Neural crest cell (in vitro differentiated cells): ENCODE measurements at regions not wholly inside any gene's neighbourhood (a gene's known extent, or its start where the extent isn't known, plus 50 kb on each side); places are given as distances from the start of the nearest gene placed in this dataset.

Experiments
- DNase-seq: peaks from one replicate; pipeline ENCODE4 v3.0.0; 2021; ENCODE audit warnings: low read depth, mixed read lengths, low spot score
- H3K27ac Mint-ChIP-seq: one replicate; pipeline ENCODE4 v1.8.0; 2021; ENCODE audit warnings: mild to moderate bottlenecking, mixed read lengths; ENCODE audit not compliant: unreplicated experiment
- H3K27me3 Mint-ChIP-seq: 2 replicates; pipeline ENCODE4 v1.8.0; 2021; ENCODE audit warnings: low read depth, mild to moderate bottlenecking, mixed read lengths
- H3K36me3 Mint-ChIP-seq: 2 replicates; pipeline ENCODE4 v1.8.0; 2021; ENCODE audit warnings: low read depth, mild to moderate bottlenecking, mixed read lengths
- H3K4me1 Mint-ChIP-seq: 2 replicates; pipeline ENCODE4 v1.8.0; 2021; ENCODE audit warnings: mixed read lengths
- H3K4me3 Mint-ChIP-seq: one replicate; pipeline ENCODE4 v1.8.0; 2021; ENCODE audit warnings: mild to moderate bottlenecking, mixed read lengths
- H3K9me3 Mint-ChIP-seq: 2 replicates; pipeline ENCODE4 v1.8.0; 2021; ENCODE audit warnings: mixed read lengths
- CTCF ChIP-seq: fragments of 200-600 bp; sonication (generic); conservative IDR thresholded peaks from 2 replicates; pipeline ENCODE4 v1.5.0; 2021; ENCODE audit warnings: antibody characterized with exemption, mild to moderate bottlenecking

GRCh38 chr2:120868366-120868765 is 132.7 kb downstream of the GLI2 start:
- Mint-ChIP-seq H3K27me3 (no peaks in the 10 kb centered on the region), H3K36me3 (no peaks in the 10 kb centered on the region), H3K9me3 (no peaks in the 10 kb centered on the region), H3K4me3 (peak overlapping the region; percentile 12), H3K4me1 (peaks cover 50% of the 10 kb centered on the region), H3K27ac (no peak overlapping the region)
- no peak for TF ChIP-seq CTCF
- no peak for DNase-seq

GRCh38 chr2:120869036-120869729 is 133.5 kb downstream of the GLI2 start:
- Mint-ChIP-seq H3K27ac (no peak overlapping the region), H3K4me3 (peak overlapping the region; percentile 18), H3K4me1 (peaks cover 51% of the 10 kb centered on the region), H3K36me3 (no peaks in the 10 kb centered on the region), H3K27me3 (no peaks in the 10 kb centered on the region), H3K9me3 (no peaks in the 10 kb centered on the region)
- TF ChIP-seq CTCF = no peak
- no peak for DNase-seq

- no peaks in the 10 kb centered on the region for H3K36me3 Mint-ChIP-seq
- no peak for DNase-seq
- H3K27ac Mint-ChIP-seq = no peak overlapping the region
- H3K27me3 Mint-ChIP-seq = no peaks in the 10 kb centered on the region
- TF ChIP-seq CTCF = no peak
- H3K4me1 Mint-ChIP-seq = peaks cover 56% of the 10 kb centered on the region
- H3K4me3 Mint-ChIP-seq = peak overlapping the region; percentile 24
- H3K9me3 Mint-ChIP-seq = no peaks in the 10 kb centered on the region
Observed at GRCh38 chr2:120869730-120870466, 134.2 kb downstream of the GLI2 start.

- peak overlapping the region; percentile 24 for H3K4me3 Mint-ChIP-seq
Observed at GRCh38 chr2:120870467-120870788, 134.8 kb downstream of the GLI2 start.

GRCh38 chr2:120871016-120871635 is 135.5 kb downstream of the GLI2 start:
- Mint-ChIP-seq H3K36me3 (no peaks in the 10 kb centered on the region), H3K4me1 (peaks cover 55% of the 10 kb centered on the region), H3K27me3 (no peaks in the 10 kb centered on the region), H3K9me3 (no peaks in the 10 kb centered on the region), H3K27ac (no peak overlapping the region), H3K4me3 (no peak overlapping the region)
- DNase-seq = no peak
- TF ChIP-seq CTCF = no peak

More at GRCh38 chr2:120870467-120870788, 134.8 kb downstream of the GLI2 start:
- TF ChIP-seq CTCF = no peak
- peaks cover 54% of the 10 kb centered on the region for H3K4me1 Mint-ChIP-seq
- DNase-seq = no peak
- H3K27me3 Mint-ChIP-seq = no peaks in the 10 kb centered on the region
- H3K36me3 Mint-ChIP-seq = no peaks in the 10 kb centered on the region
- no peak overlapping the region for H3K27ac Mint-ChIP-seq
- no peaks in the 10 kb centered on the region for H3K9me3 Mint-ChIP-seq
